ENCODE measurements at regions not wholly inside any gene's neighbourhood (a gene's known extent, or its start where the extent isn't known, plus 50 kb on each side); places are given as distances from the start of the nearest gene placed in this dataset.

GRCh38 chr11:121899520-121899919 is 216.5 kb downstream of the BLID start:
- H3K27ac ChIP-seq (ENCODE audit: low read depth, low read length) = no peak overlapping the region
- H3K9me3 ChIP-seq (ENCODE audit: control insufficient read depth in 1 of 2, insufficient read depth in 1 of 2, low read depth in 1 of 2, low read length in 2 of 2) = no peaks in the 10 kb centered on the region
- DNase-seq (ENCODE audit: low read depth, low spot score) (no peak), ATAC-seq (no peak)
- intact Hi-C loops (cut with micrococcal nuclease) = no loop called here
- no TSS peak for BruUV-seq (replicated peaks)
- H3K27me3 ChIP-seq (ENCODE audit: insufficient read depth, low read length) = no peaks in the 10 kb centered on the region
- CTCF ChIA-PET = no interaction called here
- peaks cover 3 to 21% of the 10 kb centered on the region in 2 experiments; a peak in 2 of 4 replicates for H3K4me1 ChIP-seq (ENCODE audit: control insufficient read depth in 1 of 2, insufficient read depth in 2 of 2, low read length in 2 of 2)
- no peaks in the 10 kb centered on the region for H3K9me2 ChIP-seq (ENCODE audit: insufficient read depth)
- RAD21 ChIA-PET (ENCODE audit: low non-redundant PET in 1 of 2, low total read pairs in 2 of 2, uncharacterized antibody in 2 of 2, unreplicated experiment in 2 of 2) = no interaction called here
- no peaks in the 10 kb centered on the region for H3K36me3 ChIP-seq (ENCODE audit: control insufficient read depth in 1 of 2, insufficient read depth in 2 of 2, low read length in 2 of 2)
- H2AFZ ChIP-seq (ENCODE audit: low read depth, low read length, poor library complexity, severe bottlenecking) = no peak overlapping the region
- H3K9ac ChIP-seq (ENCODE audit: low read length) = no peak overlapping the region
- H3K79me2 ChIP-seq (ENCODE audit: insufficient read depth, low read length) = no peaks in the 10 kb centered on the region
- H3K4me3 ChIP-seq (replicated peaks in 1 of 2; ENCODE audit: low read depth in 1 of 2, low read length in 2 of 2) = no peak overlapping the region
- POLR2A ChIA-PET = no interaction called here
- no peaks in the 10 kb centered on the region for H4K20me1 ChIP-seq (ENCODE audit: insufficient read depth)
- TF ChIP-seq ZNF274 (IDR thresholded peaks at IDR 0.05; ENCODE audit: low read depth, low read length) (no peak), TCF7L2 (IDR thresholded peaks at IDR 0.05; ENCODE audit: borderline replicate concordance, extremely low read depth, insufficient read depth, insufficient read length) (no peak), FOSL1 (IDR thresholded peaks at IDR 0.05; ENCODE audit: low read depth) (no peak), SRF (IDR thresholded peaks at IDR 0.05; ENCODE audit: low read depth) (no peak), POLR2AphosphoS5 (IDR thresholded peaks at IDR 0.05; ENCODE audit: low read depth, low read length) (no peak), EZH2 (IDR thresholded peaks at IDR 0.05) (no peak), EZH2phosphoT487 (IDR thresholded peaks at IDR 0.05; ENCODE audit: borderline replicate concordance) (no peak), MAX (IDR thresholded peaks at IDR 0.05) (no peak), CEBPB (IDR thresholded peaks at IDR 0.05; ENCODE audit: low read depth) (no peak), ZBTB33 (IDR thresholded peaks at IDR 0.05; ENCODE audit: extremely low read depth, insufficient replicate concordance, low read length) (no peak), ATF3 (IDR thresholded peaks at IDR 0.05) (no peak), CTCF (IDR thresholded peaks at IDR 0.05 in 2 of 3, conservative IDR thresholded peaks at IDR 0.05 in 1 of 3; ENCODE audit: borderline replicate concordance in 1 of 3, insufficient read depth in 1 of 3, low read depth in 2 of 3, low read length in 2 of 3) (no peak), RAD21 (IDR thresholded peaks at IDR 0.05; ENCODE audit: low read depth) (no peak), REST (IDR thresholded peaks at IDR 0.05; ENCODE audit: low read depth) (no peak), SP1 (IDR thresholded peaks at IDR 0.05; ENCODE audit: low read depth) (no peak), YY1 (IDR thresholded peaks at IDR 0.05; ENCODE audit: extremely low read depth, insufficient replicate concordance, low read depth, low read length) (no peak), JUND (IDR thresholded peaks at IDR 0.05) (no peak), CBX3 (IDR thresholded peaks at IDR 0.05; ENCODE audit: low read depth) (no peak), SIN3A (IDR thresholded peaks at IDR 0.05; ENCODE audit: low read depth) (no peak)
- H3K4me2 ChIP-seq (ENCODE audit: low read length) = no peak overlapping the region

Data from HCT116 (cell line).